GM21825 (cell line): ENCODE measurements at regions not wholly inside any gene's neighbourhood (a gene's known extent, or its start where the extent isn't known, plus 50 kb on each side); places are given as distances from the start of the nearest gene placed in this dataset.
"Not testable (repeated sequence)": the region's sequence is repeated elsewhere in the genome, so short reads cannot be mapped to it uniquely, and the experiment has no call there.

ENCODE experiments used
- ATAC-seq: cut with Tn5 transposase; IDR thresholded peaks from one replicate; pipeline ENCODE4 v1.9.1; 2021; ENCODE audit warnings: mild to moderate bottlenecking, moderate library complexity; ENCODE audit not compliant: unreplicated experiment

DNA sequence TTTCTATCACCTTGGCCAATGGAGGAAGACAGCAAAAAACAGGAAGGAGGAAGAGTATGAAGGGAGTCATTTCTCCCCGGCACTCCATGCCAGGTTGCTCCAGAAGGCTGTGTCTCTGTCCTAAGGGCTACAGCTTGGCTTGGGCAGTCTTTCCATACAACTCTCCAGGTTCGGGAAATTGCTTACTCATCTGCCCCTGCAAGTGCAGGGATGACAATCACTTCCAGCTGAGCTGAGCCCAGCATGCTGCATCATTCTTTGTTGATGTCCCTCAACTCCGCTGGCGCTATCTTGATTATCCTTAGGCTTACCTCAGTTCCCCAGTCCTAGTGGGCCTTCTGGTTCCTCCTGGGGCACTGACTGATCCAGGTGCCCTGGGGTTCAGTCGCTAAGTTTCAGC lies 86.9 kb upstream of the COPS8 start:
- ATAC-seq = no peak

GRCh38 chr2:237000481-237000880 lies 85.2 kb upstream of the COPS8 start:
- ATAC-seq = no peak

GRCh38 chr2:237005341-237005740 lies 80.3 kb upstream of the COPS8 start:
- not testable (repeated sequence) for ATAC-seq

- ATAC-seq = no peak
Observed at GRCh38 chr2:237011206-237011795, 74.4 kb upstream of the COPS8 start.

GRCh38 chr2:237012004-237012403 lies 73.7 kb upstream of the COPS8 start:
- ATAC-seq = no peak

- no peak for ATAC-seq
Observed at GRCh38 chr2:237012577-237013267, 73.0 kb upstream of the COPS8 start.

DNA sequence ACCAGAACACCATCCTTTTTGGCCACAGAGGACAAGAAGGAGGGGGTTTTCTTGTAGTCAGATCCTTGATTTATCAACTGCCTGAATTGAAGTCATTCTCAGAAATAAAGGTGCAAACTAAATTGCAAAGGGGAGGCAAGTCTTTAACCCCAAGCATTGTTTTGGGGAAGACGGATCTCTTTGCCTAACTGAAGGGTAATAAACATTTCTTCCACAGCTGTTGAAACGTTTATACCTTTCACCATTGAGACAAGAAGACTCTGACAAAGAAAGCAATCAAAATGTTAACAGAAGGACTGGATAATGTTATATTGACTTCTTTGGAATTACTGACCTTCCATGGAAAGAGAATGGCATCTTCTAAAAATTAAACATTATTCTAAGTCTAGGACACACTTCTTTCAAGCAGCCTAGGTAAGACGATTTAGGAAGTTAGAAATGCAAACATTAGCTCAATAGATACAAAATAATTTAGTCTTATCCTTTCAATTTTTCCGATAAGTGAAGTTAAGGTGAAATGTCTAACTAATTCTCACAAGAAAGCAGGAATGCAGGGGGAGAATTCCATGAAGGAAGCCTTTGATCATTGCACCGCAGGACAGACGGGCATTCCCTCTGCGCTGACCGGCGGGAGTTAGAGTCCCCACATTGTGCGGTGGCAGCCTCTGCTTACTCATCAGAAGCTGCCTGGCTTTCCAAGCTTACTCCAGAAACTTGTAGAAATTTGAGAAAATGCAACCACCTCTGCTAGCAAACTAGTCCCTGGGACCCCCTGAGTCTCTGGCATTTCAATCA lies 69.4 kb upstream of the COPS8 start:
- ATAC-seq = no peak

DNA sequence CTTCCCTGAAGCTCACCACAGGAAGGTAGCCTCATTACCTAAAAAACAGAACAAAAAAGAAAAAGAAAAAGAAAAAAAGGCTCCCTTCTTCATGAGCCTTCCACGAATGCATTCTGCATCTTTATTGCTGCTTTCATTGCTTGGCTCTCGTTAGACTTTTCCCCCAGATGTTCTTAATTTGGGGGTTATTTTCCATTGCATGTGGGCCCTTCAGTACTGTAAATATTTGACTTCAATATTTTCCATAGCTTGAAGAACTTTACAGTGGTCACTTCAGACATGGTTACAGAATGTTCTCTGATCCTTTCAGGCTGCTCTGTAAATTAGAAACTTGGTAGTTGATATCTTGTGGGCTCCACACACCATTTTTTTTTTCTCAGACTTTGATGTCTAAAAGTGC lies 65.6 kb upstream of the COPS8 start:
- no peak for ATAC-seq

DNA sequence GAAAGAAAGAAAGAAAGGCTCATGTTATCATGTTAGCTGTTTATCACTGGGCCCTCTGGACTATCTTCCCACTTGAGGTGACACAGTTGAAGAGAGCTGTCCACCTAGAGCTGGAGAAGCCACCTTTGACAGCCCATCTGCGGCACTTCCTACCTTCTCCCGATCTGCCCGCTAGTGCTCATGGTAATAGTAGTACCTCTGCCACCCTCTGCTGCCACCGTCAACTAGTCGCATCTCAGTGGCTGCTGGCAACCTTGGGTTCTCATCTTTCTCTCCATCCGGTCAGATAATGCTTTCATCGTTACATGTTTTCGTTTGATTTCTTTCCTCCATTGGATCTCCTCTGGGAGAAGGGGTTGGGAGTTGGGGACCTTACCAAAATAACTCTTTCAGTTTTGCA lies 63.2 kb upstream of the COPS8 start:
- no peak for ATAC-seq

DNA sequence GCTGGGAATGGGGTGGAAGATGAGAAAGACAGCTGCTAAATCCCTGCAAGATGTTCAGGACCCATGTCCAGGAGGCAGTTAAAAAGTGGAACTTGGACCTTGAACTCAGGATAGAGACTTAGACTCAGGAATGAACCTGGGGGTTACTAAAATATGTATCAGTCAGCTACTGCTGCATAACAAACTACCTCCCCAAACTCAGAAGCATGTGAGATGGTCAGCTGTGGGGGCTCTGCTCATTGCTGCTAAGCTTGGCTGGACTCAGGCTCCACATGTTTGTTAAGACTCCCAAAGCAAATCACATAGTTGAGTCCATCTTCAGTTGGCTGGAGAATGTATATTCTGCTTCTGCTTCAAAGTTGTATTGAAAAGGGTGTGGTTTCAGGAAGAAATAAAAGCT lies 61.4 kb upstream of the COPS8 start:
- ATAC-seq = no peak

GRCh38 chr2:237025090-237025865 lies 60.4 kb upstream of the COPS8 start:
- ATAC-seq = no peak

- ATAC-seq = no peak
Observed at GRCh38 chr2:237026981-237027711, 58.5 kb upstream of the COPS8 start.

- no peak for ATAC-seq
Observed at GRCh38 chr2:237027712-237028029, 58.0 kb upstream of the COPS8 start.

DNA sequence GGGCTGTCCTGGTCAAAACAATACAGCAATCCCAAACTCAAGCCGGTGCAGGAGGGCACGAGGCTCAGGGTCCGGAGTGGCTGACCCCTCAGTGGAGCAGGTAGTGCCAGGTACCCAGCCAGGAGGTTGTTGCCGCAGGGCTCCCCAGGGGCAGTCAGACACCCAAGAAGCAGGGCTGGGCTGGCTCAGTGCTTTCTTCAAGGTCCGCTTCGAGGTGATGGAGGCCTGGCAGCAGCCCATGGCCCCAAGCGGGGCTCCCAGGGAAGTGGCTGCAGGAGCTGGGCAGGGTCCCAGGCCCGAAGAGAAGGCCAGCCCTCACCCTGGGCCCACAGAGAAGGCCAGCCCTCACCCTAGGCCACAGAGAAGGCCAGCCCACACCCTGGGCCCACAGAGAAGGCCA lies 55.3 kb upstream of the COPS8 start:
- ATAC-seq = no peak

DNA sequence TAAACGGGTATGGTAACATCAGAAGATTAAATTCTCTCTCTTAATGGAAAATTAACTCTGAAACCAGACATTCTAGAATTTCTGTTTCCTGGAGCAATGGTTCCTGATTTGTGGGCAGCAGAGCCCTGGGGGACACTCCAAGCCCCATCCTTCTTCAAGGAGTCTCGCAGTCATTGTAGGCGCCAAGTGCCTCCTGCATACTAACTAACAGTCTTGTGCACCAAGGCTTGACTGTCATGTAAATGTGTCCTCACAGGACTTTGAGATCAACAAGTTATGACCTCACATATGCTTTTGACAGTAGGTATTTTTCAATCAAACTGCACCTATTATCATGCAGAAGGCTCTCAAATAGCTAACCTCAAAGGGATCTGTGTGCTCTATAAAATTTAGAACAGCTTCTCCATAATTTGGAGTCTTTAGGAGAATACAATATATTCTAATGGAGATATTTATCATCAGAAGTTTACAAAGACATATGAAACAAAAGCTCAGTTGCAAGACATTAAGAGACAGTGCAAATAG lies 52.1 kb upstream of the COPS8 start:
- no peak for ATAC-seq

DNA sequence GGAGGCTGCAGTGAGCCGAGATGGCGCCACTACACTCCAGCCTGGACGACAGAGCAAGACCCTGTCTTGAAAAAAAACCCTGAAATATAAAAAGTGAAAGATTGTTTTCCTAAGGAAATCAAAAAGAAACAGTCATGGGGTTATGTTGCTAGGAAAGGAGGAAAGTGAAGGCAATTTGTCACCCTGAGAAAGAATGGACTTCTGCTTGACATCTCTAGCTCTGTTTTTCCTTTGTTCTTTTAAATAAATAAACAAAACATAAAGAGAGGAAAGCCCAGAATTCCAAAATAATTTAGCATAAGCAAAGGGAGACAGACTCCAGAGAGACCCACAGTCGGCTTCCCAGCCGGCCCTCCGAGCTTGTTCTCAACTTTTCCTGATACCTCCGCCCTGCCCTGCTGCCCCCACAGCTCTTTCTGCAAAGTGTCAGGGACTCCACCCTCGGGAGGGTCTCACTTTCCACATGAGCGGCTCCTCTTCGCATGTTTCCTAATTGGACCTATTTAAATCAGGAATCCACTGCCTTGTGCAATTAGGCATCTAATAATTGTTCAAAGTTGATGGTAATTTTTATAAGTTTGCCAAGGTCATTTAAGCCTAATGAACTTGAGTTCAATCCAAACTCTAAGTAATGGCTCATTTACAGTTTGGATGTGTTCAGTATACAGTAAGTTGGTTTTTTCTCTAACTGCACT lies 49.8 kb upstream of the COPS8 start:
- no peak for ATAC-seq
